CD14-positive monocyte (primary cell): ENCODE measurements at regions not wholly inside any gene's neighbourhood (a gene's known extent, or its start where the extent isn't known, plus 50 kb on each side); places are given as distances from the start of the nearest gene placed in this dataset.

Source experiments
- DNase-seq, 3 donors: peaks; one replicate each; pipeline ENCODE4 v3.0.0-alpha.2; 2011 to 2022
- H2AFZ ChIP-seq: 2 replicates; pipeline ENCODE4 v1.6.0; 2012; ENCODE audit warnings: mild to moderate bottlenecking, low read depth, low read length, inconsistent platforms; ENCODE audit not compliant: insufficient read depth, poor library complexity, severe bottlenecking
- H3K27ac ChIP-seq, 2 donors: 1 replicate in 1 of 2; 2 replicates in 1 of 2; pipeline ENCODE4 v1.5.1; 2012 to 2013; ENCODE audit warnings: low read length in 2 of 2, control low read depth in 1 of 2, inconsistent platforms in 1 of 2, low read depth in 1 of 2, mild to moderate bottlenecking in 1 of 2
- H3K27me3 ChIP-seq, 2 donors: one replicate each; pipeline versions ENCODE4 v1.6.0 to v1.6.1; 2011 to 2013; ENCODE audit warnings: low read length in 2 of 2; ENCODE audit not compliant: control insufficient read depth in 2 of 2, insufficient read depth in 2 of 2
- H3K36me3 ChIP-seq, 2 donors: replicated peaks in 1 of 2; 1 replicate in 1 of 2; 2 replicates in 1 of 2; pipeline versions ENCODE4 v1.5.1 to v1.6.1; 2012 to 2013; ENCODE audit warnings: low read length in 2 of 2, control low read depth in 1 of 2, inconsistent platforms in 1 of 2, mild to moderate bottlenecking in 1 of 2; ENCODE audit not compliant: insufficient read depth in 2 of 2, control insufficient read depth in 1 of 2
- H3K4me1 ChIP-seq, 2 donors: 1 replicate in 1 of 2; 2 replicates in 1 of 2; pipeline versions ENCODE4 v1.5.1 to v1.6.1; 2012 to 2013; ENCODE audit warnings: low read length in 2 of 2, control low read depth in 1 of 2, inconsistent platforms in 1 of 2, mild to moderate bottlenecking in 1 of 2, moderate library complexity in 1 of 2; ENCODE audit not compliant: insufficient read depth in 2 of 2, control insufficient read depth in 1 of 2
- H3K4me2 ChIP-seq: replicated peaks from 2 replicates; pipeline ENCODE3; 2012; ENCODE audit warnings: low read length, moderate library complexity, mild to moderate bottlenecking; ENCODE audit not compliant: poor library complexity, severe bottlenecking; ENCODE audit errors: extremely low read depth
- H3K4me3 ChIP-seq, 3 experiments: fragments of 200-600 bp in 1 of 3; sonication (generic) in 1 of 3; replicated peaks in 1 of 3; 1 replicate in 2 of 3; 2 replicates in 1 of 3; pipeline ENCODE4 v1.5.1; 2011 to 2013; ENCODE audit warnings: low read length in 3 of 3, mild to moderate bottlenecking in 3 of 3, control low read depth in 2 of 3, low read depth in 2 of 3, inconsistent platforms in 1 of 3, moderate library complexity in 1 of 3
- H3K79me2 ChIP-seq: 2 replicates; pipeline ENCODE4 v1.6.0; 2012; ENCODE audit warnings: mild to moderate bottlenecking, control low read depth, inconsistent platforms, low read length, moderate library complexity; ENCODE audit not compliant: insufficient read depth
- H3K9ac ChIP-seq: 2 replicates; pipeline ENCODE4 v1.6.0; 2017; ENCODE audit warnings: low read length, mild to moderate bottlenecking; ENCODE audit not compliant: insufficient read depth, poor library complexity, severe bottlenecking
- H3K9me3 ChIP-seq, 2 donors: replicated peaks in 1 of 2; 1 replicate in 1 of 2; 2 replicates in 1 of 2; pipeline versions ENCODE4 v1.5.1 to v1.6.1; 2012 to 2013; ENCODE audit warnings: low read length in 2 of 2, control low read depth in 1 of 2; ENCODE audit not compliant: control insufficient read depth in 1 of 2, insufficient read depth in 1 of 2
- H4K20me1 ChIP-seq: 2 replicates; pipeline ENCODE4 v1.6.0; 2012; ENCODE audit warnings: mild to moderate bottlenecking, low read length, control low read depth, moderate library complexity; ENCODE audit not compliant: insufficient read depth
- H3K27ac Mint-ChIP-seq, 7 donors: one replicate each; pipeline ENCODE4 v1.8.0; 2020; ENCODE audit warnings: mild to moderate bottlenecking in 7 of 7, mixed read lengths in 7 of 7, moderate library complexity in 6 of 7, inconsistent platforms in 2 of 7
- H3K27me3 Mint-ChIP-seq, 3 donors: one replicate each; pipeline ENCODE4 v1.8.0; 2021 to 2022; ENCODE audit warnings: low read depth in 3 of 3, mild to moderate bottlenecking in 3 of 3, mixed read lengths in 3 of 3, moderate library complexity in 3 of 3, inconsistent platforms in 1 of 3
- H3K36me3 Mint-ChIP-seq, 2 donors: one replicate each; pipeline ENCODE4 v1.8.0; 2020; ENCODE audit warnings: mixed read lengths in 2 of 2, inconsistent platforms in 1 of 2, mild to moderate bottlenecking in 1 of 2
- H3K4me1 Mint-ChIP-seq: one replicate; pipeline ENCODE4 v1.8.0; 2020; ENCODE audit warnings: mild to moderate bottlenecking, mixed read lengths
- H3K4me3 Mint-ChIP-seq, 2 donors: one replicate each; pipeline ENCODE4 v1.8.0; 2020; ENCODE audit warnings: mild to moderate bottlenecking in 2 of 2, mixed read lengths in 2 of 2, moderate library complexity in 1 of 2
- H3K9me3 Mint-ChIP-seq, 7 donors: one replicate each; pipeline ENCODE4 v1.8.0; 2020 to 2022; ENCODE audit warnings: mixed read lengths in 7 of 7, mild to moderate bottlenecking in 6 of 7, moderate library complexity in 6 of 7, inconsistent platforms in 2 of 7
- WGBS: methylation state at CpG from one replicate; pipeline ENCODE4 v1.1.5; 2013; ENCODE audit warnings: missing lambda C conversion rate; ENCODE audit not compliant: insufficient coverage; 5-methylcytosine and 5-hydroxymethylcytosine counted together
- intact Hi-C, 2 donors: fragments of 100-400 bp; cut with micrococcal nuclease; formaldehyde crosslinking; loops; one replicate each; pipeline versions ENCODE4 v1.15.0 to v1.15.1; 2023
- TF ChIP-seq, protein P1 (sequence below): fragments of 200-600 bp; IDR thresholded peaks from one replicate; pipeline ENCODE4 v1.8.0; 2022; ENCODE audit warnings: antibody characterized with exemption, mild to moderate bottlenecking

DNA sequence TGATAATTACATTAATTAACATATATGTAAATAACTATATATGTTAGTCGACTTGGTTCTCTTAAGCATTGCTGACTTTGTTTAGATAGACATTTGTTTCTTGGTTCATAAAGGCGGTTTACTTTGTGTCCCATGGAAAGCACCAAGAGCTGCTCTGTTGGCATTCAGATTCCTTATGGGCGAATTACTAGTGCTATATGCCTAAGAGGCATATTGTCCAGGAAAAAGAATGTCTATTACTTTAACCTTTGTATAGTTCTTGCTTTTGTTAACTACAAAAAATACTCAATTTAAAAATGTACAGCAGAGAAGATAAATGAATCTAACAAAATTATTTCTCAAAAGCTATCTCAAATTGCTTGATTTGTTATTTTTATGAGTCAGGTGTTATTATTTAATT, 532.8 kb downstream of the FAT4 start:
- TF ChIP-seq, protein P1, sequence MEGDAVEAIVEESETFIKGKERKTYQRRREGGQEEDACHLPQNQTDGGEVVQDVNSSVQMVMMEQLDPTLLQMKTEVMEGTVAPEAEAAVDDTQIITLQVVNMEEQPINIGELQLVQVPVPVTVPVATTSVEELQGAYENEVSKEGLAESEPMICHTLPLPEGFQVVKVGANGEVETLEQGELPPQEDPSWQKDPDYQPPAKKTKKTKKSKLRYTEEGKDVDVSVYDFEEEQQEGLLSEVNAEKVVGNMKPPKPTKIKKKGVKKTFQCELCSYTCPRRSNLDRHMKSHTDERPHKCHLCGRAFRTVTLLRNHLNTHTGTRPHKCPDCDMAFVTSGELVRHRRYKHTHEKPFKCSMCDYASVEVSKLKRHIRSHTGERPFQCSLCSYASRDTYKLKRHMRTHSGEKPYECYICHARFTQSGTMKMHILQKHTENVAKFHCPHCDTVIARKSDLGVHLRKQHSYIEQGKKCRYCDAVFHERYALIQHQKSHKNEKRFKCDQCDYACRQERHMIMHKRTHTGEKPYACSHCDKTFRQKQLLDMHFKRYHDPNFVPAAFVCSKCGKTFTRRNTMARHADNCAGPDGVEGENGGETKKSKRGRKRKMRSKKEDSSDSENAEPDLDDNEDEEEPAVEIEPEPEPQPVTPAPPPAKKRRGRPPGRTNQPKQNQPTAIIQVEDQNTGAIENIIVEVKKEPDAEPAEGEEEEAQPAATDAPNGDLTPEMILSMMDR = no peak
- H3K79me2 ChIP-seq = no peaks in the 10 kb centered on the region
- no peak for DNase-seq
- H3K4me2 ChIP-seq = no peak overlapping the region
- no peaks in the 10 kb centered on the region for H3K27me3 ChIP-seq
- intact Hi-C loops = no loop called here
- H3K27ac ChIP-seq = no peak overlapping the region
- H4K20me1 ChIP-seq = no peaks in the 10 kb centered on the region
- H3K4me1 ChIP-seq = no peaks in the 10 kb centered on the region
- Mint-ChIP-seq H3K4me3 (no peak overlapping the region), H3K27ac (no peak overlapping the region), H3K27me3 (peaks cover 0 to 1% (median 0%) of the 10 kb centered on the region in 3 donors), H3K36me3 (no peaks in the 10 kb centered on the region), H3K4me1 (no peaks in the 10 kb centered on the region), H3K9me3 (peaks cover 0 to 6% (median 2%) of the 10 kb centered on the region in 7 donors)
- no CpG with 5 or more reads among the region's 3 CpGs for WGBS
- no peak overlapping the region for H2AFZ ChIP-seq
- no peaks in the 10 kb centered on the region for H3K36me3 ChIP-seq
- H3K9me3 ChIP-seq = no peaks in the 10 kb centered on the region
- no peak overlapping the region for H3K4me3 ChIP-seq
- no peak overlapping the region for H3K9ac ChIP-seq

GRCh38 chr4:125849869-125850268, 535.1 kb downstream of the FAT4 start:
- no peak overlapping the region for H3K9ac ChIP-seq
- no peak overlapping the region for H3K4me2 ChIP-seq
- intact Hi-C loops = no loop called here
- no peak for DNase-seq
- H3K27ac ChIP-seq = no peak overlapping the region
- Mint-ChIP-seq H3K4me1 (no peaks in the 10 kb centered on the region), H3K27ac (no peak overlapping the region), H3K4me3 (no peak overlapping the region), H3K9me3 (peaks cover 0 to 6% (median 2%) of the 10 kb centered on the region in 7 donors), H3K36me3 (no peaks in the 10 kb centered on the region), H3K27me3 (peaks cover 0 to 1% (median 0%) of the 10 kb centered on the region in 3 donors)
- no peaks in the 10 kb centered on the region for H4K20me1 ChIP-seq
- no peak overlapping the region for H2AFZ ChIP-seq
- no peaks in the 10 kb centered on the region for H3K9me3 ChIP-seq
- TF ChIP-seq, protein P1 = no peak
- no peaks in the 10 kb centered on the region for H3K79me2 ChIP-seq
- no peaks in the 10 kb centered on the region for H3K36me3 ChIP-seq
- no peaks in the 10 kb centered on the region for H3K4me1 ChIP-seq
- no peak overlapping the region for H3K4me3 ChIP-seq
- no peaks in the 10 kb centered on the region for H3K27me3 ChIP-seq
